Mesendoderm (in vitro differentiated cells): ENCODE measurements at regions not wholly inside any gene's neighbourhood (a gene's known extent, or its start where the extent isn't known, plus 50 kb on each side); places are given as distances from the start of the nearest gene placed in this dataset.

Experiments used
- DNase-seq: peaks from one replicate; pipeline ENCODE4 v3.0.0; 2013
- H2AK5ac ChIP-seq: 2 replicates; pipeline ENCODE4 v1.6.1; 2013; ENCODE audit warnings: low read length, inconsistent platforms
- H2BK120ac ChIP-seq: 2 replicates; pipeline ENCODE4 v1.6.1; 2013; ENCODE audit warnings: low read depth, mild to moderate bottlenecking, low read length, moderate library complexity, mixed read lengths
- H2BK15ac ChIP-seq: replicated peaks from 2 replicates; pipeline ENCODE4 v1.6.1; 2013; ENCODE audit warnings: low read depth, mild to moderate bottlenecking, moderate library complexity
- H2BK5ac ChIP-seq: 2 replicates; pipeline ENCODE4 v1.6.1; 2013; ENCODE audit warnings: low read length, inconsistent platforms
- H3K18ac ChIP-seq: 2 replicates; pipeline ENCODE4 v1.6.1; 2013; ENCODE audit warnings: mild to moderate bottlenecking, low read length, mixed read lengths
- H3K23ac ChIP-seq: one replicate; pipeline ENCODE4 v1.6.1; 2013; ENCODE audit warnings: low read length
- H3K27ac ChIP-seq: 2 replicates; pipeline ENCODE4 v1.5.1; 2013; ENCODE audit warnings: low read depth, mild to moderate bottlenecking, inconsistent platforms, low read length, moderate library complexity
- H3K27me3 ChIP-seq: 2 replicates; pipeline ENCODE4 v1.6.1; 2013; ENCODE audit warnings: low read length, control low read depth, mild to moderate bottlenecking, inconsistent platforms; ENCODE audit not compliant: insufficient read depth, poor library complexity
- H3K36me3 ChIP-seq: 2 replicates; pipeline ENCODE4 v1.6.1; 2013; ENCODE audit warnings: low read length, inconsistent platforms; ENCODE audit not compliant: control insufficient read depth, insufficient read depth
- H3K4ac ChIP-seq: one replicate; pipeline ENCODE4 v1.6.1; 2013; ENCODE audit warnings: low read depth, mild to moderate bottlenecking, low read length, moderate library complexity
- H3K4me1 ChIP-seq: 2 replicates; pipeline ENCODE4 v1.6.1; 2013; ENCODE audit warnings: low read depth, low read length, inconsistent platforms; ENCODE audit not compliant: control insufficient read depth
- H3K4me2 ChIP-seq: 2 replicates; pipeline ENCODE4 v1.6.1; 2013; ENCODE audit warnings: low read length
- H3K4me3 ChIP-seq: 2 replicates; pipeline ENCODE4 v1.5.1; 2013; ENCODE audit warnings: mild to moderate bottlenecking, low read length
- H3K56ac ChIP-seq: one replicate; pipeline ENCODE4 v1.6.1; 2013; ENCODE audit warnings: low read length
- H3K79me1 ChIP-seq: 2 replicates; pipeline ENCODE4 v1.6.1; 2013; ENCODE audit warnings: low read length, inconsistent platforms
- H3K79me2 ChIP-seq: 2 replicates; pipeline ENCODE4 v1.6.1; 2013; ENCODE audit warnings: mild to moderate bottlenecking, low read length; ENCODE audit not compliant: control insufficient read depth, insufficient read depth
- H3K9ac ChIP-seq: 2 replicates; pipeline ENCODE4 v1.6.1; 2013; ENCODE audit warnings: low read length, inconsistent platforms
- H4K5ac ChIP-seq: one replicate; pipeline ENCODE4 v1.6.1; 2013; ENCODE audit warnings: low read length
- H4K8ac ChIP-seq: one replicate; pipeline ENCODE4 v1.6.1; 2013; ENCODE audit warnings: low read depth, mild to moderate bottlenecking, control low read depth, low read length, moderate library complexity
- WGBS: extraction: QIAGEN DNeasy Blood & Tissue Kit; methylation state at CpG from one replicate; pipeline ENCODE4 v1.1.7; 2013; ENCODE audit warnings: low lambda C conversion rate, missing lambda C conversion rate; ENCODE audit not compliant: insufficient coverage; ENCODE audit errors: extremely low coverage; 5-methylcytosine and 5-hydroxymethylcytosine counted together

DNA sequence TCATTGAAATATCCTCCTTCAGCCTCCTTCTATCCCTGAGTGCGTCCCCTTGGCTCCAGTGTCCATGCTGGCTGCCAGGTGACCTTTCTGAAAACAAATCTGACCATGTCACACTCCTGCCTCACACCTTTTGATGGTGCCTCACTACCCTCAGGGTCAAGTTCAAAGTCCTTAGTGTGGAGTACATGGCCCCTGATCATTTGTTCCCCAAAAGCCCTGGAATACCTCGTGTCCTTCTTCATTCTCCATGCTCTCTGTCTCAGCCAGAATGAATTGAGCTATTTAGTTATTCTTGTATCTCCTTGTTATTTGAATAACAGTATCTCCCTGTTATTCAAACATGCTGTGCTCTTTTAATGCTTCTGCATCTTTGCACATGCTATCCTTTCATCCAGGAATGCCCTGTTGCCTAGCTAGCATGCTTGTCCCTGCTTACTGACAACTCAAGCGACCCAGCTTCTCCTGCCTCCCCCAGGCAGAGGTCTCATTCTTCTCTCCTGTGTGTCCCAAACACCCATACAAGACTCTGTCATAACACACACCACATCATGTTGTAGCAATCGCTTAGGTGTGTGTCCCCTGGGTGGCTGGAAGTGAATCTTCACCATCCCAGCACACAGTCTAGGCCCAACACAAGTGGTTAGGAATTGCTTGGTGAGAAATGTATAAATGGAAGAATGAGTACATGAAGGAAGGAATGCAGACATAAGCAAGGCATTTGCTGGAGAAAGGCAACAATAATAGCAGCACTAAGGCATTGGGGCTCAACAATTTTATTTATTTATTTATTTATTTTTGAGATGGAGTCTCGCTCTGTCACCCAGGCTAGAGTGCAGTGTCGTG is 144.0 kb downstream of the DDX1 start:
- Histone ChIP-seq H3K36me3 (no peaks in the 10 kb centered on the region), H2BK15ac (no peak overlapping the region), H4K5ac (no peak overlapping the region), H3K4ac (no peak overlapping the region), H4K8ac (no peak overlapping the region), H3K9ac (no peak overlapping the region), H2BK5ac (no peak overlapping the region), H3K18ac (no peak overlapping the region), H3K23ac (no peak overlapping the region), H3K4me2 (no peak overlapping the region), H3K56ac (no peak overlapping the region), H3K27ac (no peak overlapping the region), H2AK5ac (no peak overlapping the region), H3K4me3 (no peak overlapping the region), H3K4me1 (peaks cover 7% of the 10 kb centered on the region), H3K27me3 (peaks cover 6% of the 10 kb centered on the region), H3K79me2 (no peaks in the 10 kb centered on the region), H3K79me1 (no peaks in the 10 kb centered on the region), H2BK120ac (no peak overlapping the region)
- WGBS, result no CpG with 5 or more reads among the region's 6 CpGs
- no peak for DNase-seq

DNA sequence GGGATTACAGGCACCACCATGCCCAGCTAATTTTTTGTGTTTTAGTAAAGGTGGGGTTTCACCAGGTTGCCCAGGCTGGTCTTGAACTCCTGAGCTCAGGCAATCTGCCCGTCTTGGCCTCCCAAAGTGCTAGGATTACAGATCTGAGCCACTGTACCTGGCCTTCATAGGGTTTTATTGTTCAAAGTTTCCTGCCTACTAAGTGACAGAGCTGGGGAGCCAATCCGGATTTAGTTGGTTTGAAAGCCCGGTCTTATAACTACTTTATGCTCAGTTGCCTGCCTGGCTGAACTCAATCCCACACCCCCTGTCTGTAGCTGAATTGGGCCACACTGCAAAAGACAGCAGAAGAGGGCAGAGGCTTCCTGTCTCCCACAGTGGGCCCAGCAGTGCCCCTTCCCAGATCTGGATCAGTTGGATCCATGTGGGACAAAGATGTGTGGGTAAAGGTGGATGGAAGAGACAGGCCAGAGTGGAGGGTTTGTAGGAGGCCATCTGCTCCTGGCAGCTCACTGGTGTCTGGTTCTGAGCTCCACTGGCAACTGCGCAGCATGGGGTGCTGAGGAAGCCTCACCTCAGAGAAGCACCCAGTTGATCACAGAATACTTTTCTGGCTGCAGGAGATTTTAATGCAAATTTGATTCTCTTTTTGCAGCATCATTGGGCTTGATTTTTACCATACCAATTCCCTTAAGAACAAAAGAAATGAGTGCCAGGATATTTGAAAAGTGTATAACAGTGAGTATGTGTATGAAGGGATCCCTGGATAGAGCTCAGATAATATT is 144.9 kb downstream of the DDX1 start:
- H4K5ac ChIP-seq, result no peak overlapping the region

DNA sequence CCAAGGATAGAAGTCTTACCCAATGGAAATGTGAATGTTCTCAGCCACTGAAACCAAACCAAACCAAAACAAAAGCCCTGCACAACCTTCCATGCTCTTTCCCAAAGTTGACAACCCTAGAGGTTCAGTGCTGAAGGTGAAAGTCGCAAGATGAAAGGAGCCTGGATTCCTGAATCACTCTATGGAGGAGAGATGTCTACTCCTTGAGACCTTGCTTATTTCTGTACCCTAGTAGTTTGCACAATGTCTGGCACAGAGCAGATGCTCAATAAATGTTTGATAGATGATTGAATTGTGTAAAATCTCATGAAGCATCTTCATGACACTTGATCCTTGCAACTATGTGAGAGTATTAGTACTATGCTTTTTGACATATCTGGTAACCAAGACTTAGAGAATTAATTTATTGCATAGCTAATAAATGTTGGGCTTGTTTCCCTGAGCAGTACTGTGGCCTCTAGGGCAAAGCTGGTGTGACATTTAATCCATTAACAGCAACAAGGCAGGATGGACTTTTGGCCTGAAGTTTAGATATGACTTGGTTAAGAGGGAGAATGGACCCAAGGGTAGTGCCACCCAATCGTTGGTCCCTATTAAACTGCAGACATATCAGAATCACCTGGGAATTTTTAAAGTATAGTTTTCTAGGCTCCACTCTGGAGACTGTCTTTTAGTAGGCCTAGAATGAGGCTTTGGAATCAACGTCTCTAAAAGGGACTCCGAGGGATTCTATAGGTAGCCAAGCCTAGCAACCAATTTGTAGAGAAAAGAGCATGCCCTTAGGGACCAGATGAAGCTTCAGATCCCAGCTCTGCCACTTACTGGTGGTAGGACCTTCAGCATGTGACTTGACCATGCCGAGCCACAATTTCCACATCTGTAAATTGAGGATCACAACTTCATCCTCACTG is 145.9 kb downstream of the DDX1 start:
- peaks cover 7% of the 10 kb centered on the region for H3K4me1 ChIP-seq
- no peak overlapping the region for H3K23ac ChIP-seq
- H3K27ac ChIP-seq, result no peak overlapping the region
- H3K18ac ChIP-seq, result no peak overlapping the region
- H3K4me3 ChIP-seq, result no peak overlapping the region
- no peaks in the 10 kb centered on the region for H3K79me2 ChIP-seq
- H3K9ac ChIP-seq, result no peak overlapping the region
- H2BK15ac ChIP-seq, result no peak overlapping the region
- H3K4ac ChIP-seq, result no peak overlapping the region
- no peak overlapping the region for H2BK5ac ChIP-seq
- H2BK120ac ChIP-seq, result no peak overlapping the region
- no peak overlapping the region for H4K5ac ChIP-seq
- no peak overlapping the region for H4K8ac ChIP-seq
- H3K36me3 ChIP-seq, result no peaks in the 10 kb centered on the region
- H3K27me3 ChIP-seq, result peaks cover 3% of the 10 kb centered on the region
- H3K56ac ChIP-seq, result no peak overlapping the region
- WGBS, result no CpG with 5 or more reads among the region's 5 CpGs
- no peaks in the 10 kb centered on the region for H3K79me1 ChIP-seq
- no peak overlapping the region for H3K4me2 ChIP-seq
- no peak for DNase-seq
- H2AK5ac ChIP-seq, result no peak overlapping the region

More for the DNA sequence above, 144.9 kb downstream of the DDX1 start:
- no peaks in the 10 kb centered on the region for H3K79me1 ChIP-seq
- no peak overlapping the region for H3K18ac ChIP-seq
- peaks cover 7% of the 10 kb centered on the region for H3K4me1 ChIP-seq
- H2BK15ac ChIP-seq, result no peak overlapping the region
- no peak overlapping the region for H2BK5ac ChIP-seq
- no peaks in the 10 kb centered on the region for H3K36me3 ChIP-seq
- no peak overlapping the region for H3K56ac ChIP-seq
- WGBS, result no CpG with 5 or more reads among the region's 4 CpGs
- no peak overlapping the region for H3K4ac ChIP-seq
- no peak overlapping the region for H2AK5ac ChIP-seq
- no peak overlapping the region for H3K9ac ChIP-seq
- H3K27me3 ChIP-seq, result peaks cover 4% of the 10 kb centered on the region
- H2BK120ac ChIP-seq, result no peak overlapping the region
- DNase-seq, result no peak
- no peak overlapping the region for H3K27ac ChIP-seq
- no peak overlapping the region for H3K23ac ChIP-seq
- no peaks in the 10 kb centered on the region for H3K79me2 ChIP-seq
- no peak overlapping the region for H3K4me2 ChIP-seq
- H4K8ac ChIP-seq, result no peak overlapping the region
- H3K4me3 ChIP-seq, result no peak overlapping the region

DNA sequence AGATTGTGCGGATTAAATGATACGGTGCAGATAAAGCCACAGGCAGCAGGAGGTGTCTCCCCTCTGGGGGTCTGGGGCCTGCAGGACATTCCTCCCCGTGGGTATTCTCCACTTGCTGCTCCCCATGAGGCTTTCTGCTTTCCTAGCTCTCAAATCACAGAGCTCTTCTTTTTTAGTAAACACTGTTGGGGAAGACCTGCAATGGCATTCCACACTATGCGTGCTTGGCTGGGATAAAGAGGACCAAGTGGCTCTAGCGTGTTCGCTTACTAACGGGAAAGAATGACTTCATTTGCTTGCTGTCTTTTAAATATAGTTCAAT is 146.5 kb downstream of the DDX1 start:
- Histone ChIP-seq H3K23ac (no peak overlapping the region), H4K8ac (no peak overlapping the region), H3K4me1 (peaks cover 7% of the 10 kb centered on the region), H3K18ac (no peak overlapping the region), H2BK5ac (no peak overlapping the region), H3K27ac (no peak overlapping the region), H2BK120ac (no peak overlapping the region), H3K4me3 (no peak overlapping the region), H3K9ac (no peak overlapping the region), H4K5ac (no peak overlapping the region), H3K4me2 (no peak overlapping the region), H3K4ac (no peak overlapping the region), H3K79me1 (no peaks in the 10 kb centered on the region), H3K36me3 (no peaks in the 10 kb centered on the region), H3K79me2 (no peaks in the 10 kb centered on the region), H3K27me3 (peaks cover 3% of the 10 kb centered on the region), H2BK15ac (no peak overlapping the region), H3K56ac (no peak overlapping the region), H2AK5ac (no peak overlapping the region)
- no CpG with 5 or more reads among the region's 7 CpGs for WGBS
- peak; percentile 37 for DNase-seq

DNA sequence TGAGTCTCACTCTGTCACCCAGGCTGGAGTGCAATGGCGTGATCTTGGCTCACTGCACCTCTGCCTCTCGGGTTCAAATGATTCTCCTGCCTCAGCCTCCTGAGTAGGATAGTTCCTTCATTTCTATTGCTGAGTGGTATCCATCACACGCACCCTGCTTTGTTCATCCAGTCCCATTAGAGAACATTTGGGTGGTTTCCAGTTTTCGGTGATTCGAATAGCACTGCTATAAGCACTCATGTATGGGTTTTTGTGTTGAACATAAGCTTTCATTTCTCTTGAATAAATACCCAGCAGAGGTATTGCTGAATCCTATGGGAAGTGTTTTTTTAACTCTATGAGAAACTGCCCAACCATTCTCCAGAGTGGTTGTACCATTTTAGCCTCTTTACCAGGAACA is 147.3 kb downstream of the DDX1 start:
- Histone ChIP-seq H3K27ac (no peak overlapping the region), H4K5ac (no peak overlapping the region), H3K18ac (no peak overlapping the region), H2BK5ac (no peak overlapping the region), H2BK15ac (no peak overlapping the region), H4K8ac (no peak overlapping the region), H2AK5ac (no peak overlapping the region), H3K36me3 (no peaks in the 10 kb centered on the region), H3K23ac (no peak overlapping the region), H3K79me1 (no peaks in the 10 kb centered on the region), H3K9ac (no peak overlapping the region), H3K4me1 (peaks cover 7% of the 10 kb centered on the region), H3K4me2 (no peak overlapping the region), H3K56ac (no peak overlapping the region), H3K4ac (no peak overlapping the region), H2BK120ac (no peak overlapping the region), H3K27me3 (peaks cover 2% of the 10 kb centered on the region), H3K79me2 (no peaks in the 10 kb centered on the region), H3K4me3 (no peak overlapping the region)
- DNase-seq, result no peak
- WGBS, result no CpG with 5 or more reads among the region's 5 CpGs
